ENCODE measurements at regions not wholly inside any gene's neighbourhood (a gene's known extent, or its start where the extent isn't known, plus 50 kb on each side); places are given as distances from the start of the nearest gene placed in this dataset.

GRCh38 chr15:36282821-36283220, 296.6 kb upstream of the CDIN1 start:
- no CpG with 5 or more reads among the region's 1 CpG for WGBS (ENCODE audit: extremely low coverage, insufficient read length, low lambda C conversion rate)
- H3K56ac ChIP-seq (ENCODE audit: insufficient read length, low read depth, low read length): no peak overlapping the region
- peaks cover 12 to 21% of the 10 kb centered on the region in 2 experiments; a peak in 4 of 5 replicates for H3K9me3 Mint-ChIP-seq

More at GRCh38 chr15:36282821-36283220, 296.6 kb upstream of the CDIN1 start:
- H2BK15ac ChIP-seq (ENCODE audit: low read depth, low read length): no peak overlapping the region
- no peaks in the 10 kb centered on the region for H3K23me2 ChIP-seq (ENCODE audit: insufficient read length, low read depth, low read length, poor library complexity, severe bottlenecking)
- no peak overlapping the region for H3K9ac ChIP-seq (ENCODE audit: extremely low read depth, insufficient read length, low read length)
- no peak overlapping the region for H2AK5ac ChIP-seq (ENCODE audit: insufficient read length, low read length)
- DNase-seq: no peak
- no peak overlapping the region for H2BK12ac ChIP-seq (ENCODE audit: insufficient read length, low read depth, low read length)
- H3K14ac ChIP-seq (ENCODE audit: insufficient read depth, low read length): no peak overlapping the region
- H3K23ac ChIP-seq (ENCODE audit: insufficient read length, low read depth, low read length): no peak overlapping the region
- H4K5ac ChIP-seq (ENCODE audit: insufficient read length, low read depth, low read length): no peak overlapping the region
- no peak overlapping the region for H3T11ph ChIP-seq (ENCODE audit: low read length)
- no peaks in the 10 kb centered on the region for H3K27me3 ChIP-seq (ENCODE audit: insufficient read depth, low read length)
- H4K91ac ChIP-seq (ENCODE audit: insufficient read length, low read depth, low read length): no peak overlapping the region
- no peak overlapping the region for H3K4me3 Mint-ChIP-seq
- no peaks in the 10 kb centered on the region; a peak in 1 of 4 replicates for H3K4me1 Mint-ChIP-seq
- no peak overlapping the region for H3K18ac ChIP-seq (ENCODE audit: insufficient read length, low read depth, low read length)
- H3K36me3 Mint-ChIP-seq (ENCODE audit: insufficient read depth in 1 of 3, low read depth in 3 of 3): peaks cover 2 to 15% (median 7%) of the 10 kb centered on the region in 3 experiments; a peak in 4 of 7 replicates
- H3K4me1 ChIP-seq (ENCODE audit: insufficient read depth, low read length): no peaks in the 10 kb centered on the region
- H2BK20ac ChIP-seq (ENCODE audit: low read depth, low read length, poor library complexity, severe bottlenecking): no peak overlapping the region
- no peak overlapping the region for H4K8ac ChIP-seq (replicated peaks; ENCODE audit: insufficient read length, low read depth, low read length)
- H3K79me1 ChIP-seq (ENCODE audit: insufficient read depth, low read depth, low read length, poor library complexity, severe bottlenecking): no peaks in the 10 kb centered on the region
- no peaks in the 10 kb centered on the region for H3K79me2 ChIP-seq (ENCODE audit: insufficient read depth, low read length)
- peaks cover 3% of the 10 kb centered on the region; the same call in 1 of the 2 replicates for H3K27me3 Mint-ChIP-seq (ENCODE audit: low read depth)
- H3K27ac Mint-ChIP-seq: no peak overlapping the region
- no peak overlapping the region for H2BK5ac ChIP-seq (ENCODE audit: insufficient read length, low read length)
- H2AFZ ChIP-seq (ENCODE audit: low read length): no peak overlapping the region
- H3K4ac ChIP-seq (ENCODE audit: low read depth, low read length): no peak overlapping the region
- no peak overlapping the region for H3K4me2 ChIP-seq (ENCODE audit: insufficient read depth, insufficient read length, low read length)
- no peak overlapping the region for H2BK120ac ChIP-seq (ENCODE audit: low read depth, low read length, poor library complexity, severe bottlenecking)
- H3K27ac ChIP-seq (ENCODE audit: insufficient read length, low read depth, low read length): no peak overlapping the region
- peaks cover 9% of the 10 kb centered on the region for H3K9me3 ChIP-seq (ENCODE audit: control insufficient read depth, low read depth, low read length)
- no peaks in the 10 kb centered on the region for H4K20me1 ChIP-seq (ENCODE audit: control insufficient read depth, insufficient read depth, insufficient read length)
- TF ChIP-seq CTCF (conservative IDR thresholded peaks at IDR 0.05): no peak

All from H9 (cell line).